ENCODE measurements at regions not wholly inside any gene's neighbourhood (a gene's known extent, or its start where the extent isn't known, plus 50 kb on each side); places are given as distances from the start of the nearest gene placed in this dataset.

DNA sequence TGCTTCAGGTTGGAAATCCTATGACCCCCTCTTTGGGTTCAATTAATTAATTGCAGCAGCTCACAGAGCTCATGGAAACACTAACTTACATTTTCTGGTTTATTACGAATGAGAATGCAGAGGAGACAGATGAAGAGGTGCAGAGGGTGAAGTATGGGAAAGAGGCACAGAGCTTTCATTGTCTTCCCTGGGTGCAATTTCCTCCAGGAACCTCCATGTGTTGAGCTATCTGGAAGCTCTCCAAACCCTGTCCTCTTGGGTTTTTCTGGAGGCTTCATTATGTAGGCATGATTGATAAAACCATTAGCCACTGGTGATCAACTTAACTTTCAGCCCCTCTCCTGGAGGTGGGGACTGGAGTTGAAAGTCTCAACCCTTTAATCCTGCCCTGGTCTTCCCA lies 133.0 kb upstream of the AUTS2 start:
- TF ChIP-seq EZH2phosphoT487 (IDR thresholded peaks at IDR 0.05; ENCODE audit: insufficient read depth, low read depth) (no peak), EZH2 (IDR thresholded peaks at IDR 0.05; ENCODE audit: insufficient read depth, poor library complexity, severe bottlenecking) (no peak)

Measured in GM23248 (cell line).